ENCODE measurements at regions not wholly inside any gene's neighbourhood (a gene's known extent, or its start where the extent isn't known, plus 50 kb on each side); places are given as distances from the start of the nearest gene placed in this dataset.
"Not testable (repeated sequence)": the region's sequence is repeated elsewhere in the genome, so short reads cannot be mapped to it uniquely, and the experiment has no call there.

- FAIRE-seq (peak; percentile 15), DNase-seq (ENCODE audit: insufficient read length, low spot score) (no peak)
- TF ChIP-seq POLR2A (IDR thresholded peaks at IDR 0.05; ENCODE audit: low read depth, low read length) = no peak
Observed at GRCh38 chr12:80001562-80001961, 66.7 kb upstream of the PPP1R12A start.

- FAIRE-seq (no peak), DNase-seq (ENCODE audit: insufficient read length, low spot score) (no peak)
- no peak for TF ChIP-seq POLR2A (IDR thresholded peaks at IDR 0.05; ENCODE audit: low read depth, low read length)
Observed at GRCh38 chr12:80000831-80001230, 65.9 kb upstream of the PPP1R12A start.

GRCh38 chr12:79998554-79998953 is 63.7 kb upstream of the PPP1R12A start:
- no peak for DNase-seq (ENCODE audit: insufficient read length, low spot score)
- no peak for TF ChIP-seq POLR2A (IDR thresholded peaks at IDR 0.05; ENCODE audit: low read depth, low read length)
- FAIRE-seq = no peak

- DNase-seq (ENCODE audit: insufficient read length, low spot score) = no peak
- no peak for FAIRE-seq
- TF ChIP-seq POLR2A (IDR thresholded peaks at IDR 0.05; ENCODE audit: low read depth, low read length) = no peak
Observed at GRCh38 chr12:79997096-79997791, 62.3 kb upstream of the PPP1R12A start.

- not testable (repeated sequence) for FAIRE-seq; DNase-seq (ENCODE audit: insufficient read length, low spot score)
Observed at GRCh38 chr12:79995385-79996084, 60.6 kb upstream of the PPP1R12A start.

GRCh38 chr12:79993106-79993862 is 58.4 kb upstream of the PPP1R12A start:
- no peak for TF ChIP-seq POLR2A (IDR thresholded peaks at IDR 0.05; ENCODE audit: low read depth, low read length)
- FAIRE-seq = no peak
- DNase-seq (ENCODE audit: insufficient read length, low spot score) = no peak

GRCh38 chr12:79991586-79991985 is 56.7 kb upstream of the PPP1R12A start:
- FAIRE-seq (no peak), DNase-seq (ENCODE audit: insufficient read length, low spot score) (no peak)
- TF ChIP-seq POLR2A (IDR thresholded peaks at IDR 0.05; ENCODE audit: low read depth, low read length) = no peak

GRCh38 chr12:79990509-79991338 is 55.8 kb upstream of the PPP1R12A start:
- not testable (repeated sequence) for FAIRE-seq; DNase-seq (ENCODE audit: insufficient read length, low spot score)

GRCh38 chr12:79988368-79988767 is 53.5 kb upstream of the PPP1R12A start:
- FAIRE-seq (peak; percentile 95), DNase-seq (ENCODE audit: insufficient read length, low spot score) (no peak)
- no peak for TF ChIP-seq POLR2A (IDR thresholded peaks at IDR 0.05; ENCODE audit: low read depth, low read length)

- TF ChIP-seq POLR2A (IDR thresholded peaks at IDR 0.05; ENCODE audit: low read depth, low read length) = no peak
- FAIRE-seq = peak; percentile 53
- no peak for DNase-seq (ENCODE audit: insufficient read length, low spot score)
Observed at GRCh38 chr12:79987731-79988130, 52.8 kb upstream of the PPP1R12A start.
